Astrocyte (in vitro differentiated cells and primary cell): ENCODE measurements at regions not wholly inside any gene's neighbourhood (a gene's known extent, or its start where the extent isn't known, plus 50 kb on each side); places are given as distances from the start of the nearest gene placed in this dataset.

Experiments used
- DNase-seq: peaks from one replicate; pipeline ENCODE4 v3.0.0-alpha.2; 2010; ENCODE audit warnings: low read depth
- FAIRE-seq: peaks from 2 replicates; lab custom pipeline; 2011; peaks lifted over from hg19 to GRCh38; lab: Jason Lieb, UNC
- H2AFZ ChIP-seq: 2 replicates; pipeline ENCODE4 v1.6.0; 2012; ENCODE audit warnings: low read depth, low read length, inconsistent platforms
- H3K27ac ChIP-seq: 2 replicates; pipeline ENCODE4 v1.5.1; 2011; ENCODE audit warnings: low read depth, low read length, inconsistent platforms
- H3K27me3 ChIP-seq: 2 replicates; pipeline ENCODE4 v1.6.0; 2011; ENCODE audit warnings: low read length, inconsistent platforms; ENCODE audit not compliant: insufficient read depth
- H3K36me3 ChIP-seq: 2 replicates; pipeline ENCODE4 v1.5.1; 2011; ENCODE audit warnings: low read length, inconsistent platforms; ENCODE audit not compliant: insufficient read depth
- H3K4me1 ChIP-seq: 2 replicates; pipeline ENCODE4 v1.5.1; 2011; ENCODE audit warnings: low read length, inconsistent platforms; ENCODE audit not compliant: insufficient read depth
- H3K4me2 ChIP-seq: 2 replicates; pipeline ENCODE4 v1.6.0; 2012; ENCODE audit warnings: low read length, inconsistent platforms
- H3K4me3 ChIP-seq: 2 replicates; pipeline ENCODE4 v1.5.1; 2011; ENCODE audit warnings: low read depth, mild to moderate bottlenecking, low read length, inconsistent platforms; ENCODE audit not compliant: insufficient read depth
- H3K79me2 ChIP-seq: 2 replicates; pipeline ENCODE4 v1.6.0; 2012; ENCODE audit warnings: mild to moderate bottlenecking, low read length, inconsistent platforms; ENCODE audit not compliant: insufficient read depth
- H3K9ac ChIP-seq: 2 replicates; pipeline ENCODE4 v1.6.0; 2012; ENCODE audit warnings: mild to moderate bottlenecking, low read length, inconsistent platforms
- H3K9me3 ChIP-seq: 2 replicates; pipeline ENCODE4 v1.5.1; 2012; ENCODE audit warnings: low read depth, mild to moderate bottlenecking, low read length, inconsistent platforms; ENCODE audit not compliant: insufficient read depth
- H4K20me1 ChIP-seq: 2 replicates; pipeline ENCODE4 v1.6.0; 2012; ENCODE audit warnings: low read length, inconsistent platforms; ENCODE audit not compliant: insufficient read depth
- H3K27ac Mint-ChIP-seq: one replicate; pipeline ENCODE4 v1.8.0; 2021; ENCODE audit warnings: mild to moderate bottlenecking, mixed read lengths; ENCODE audit not compliant: unreplicated experiment
- H3K27me3 Mint-ChIP-seq: one replicate; pipeline ENCODE4 v1.8.0; 2021; ENCODE audit warnings: low read depth, mixed read lengths; ENCODE audit not compliant: unreplicated experiment
- H3K36me3 Mint-ChIP-seq: one replicate; pipeline ENCODE4 v1.8.0; 2021; ENCODE audit warnings: low read depth, mixed read lengths; ENCODE audit not compliant: unreplicated experiment
- H3K4me1 Mint-ChIP-seq: one replicate; pipeline ENCODE4 v1.8.0; 2021; ENCODE audit warnings: low read depth, mixed read lengths; ENCODE audit not compliant: unreplicated experiment
- H3K4me3 Mint-ChIP-seq: one replicate; pipeline ENCODE4 v1.8.0; 2021; ENCODE audit warnings: mild to moderate bottlenecking, moderate library complexity, mixed read lengths; ENCODE audit not compliant: unreplicated experiment
- H3K9me3 Mint-ChIP-seq: one replicate; pipeline ENCODE4 v1.8.0; 2021; ENCODE audit warnings: mild to moderate bottlenecking, mixed read lengths; ENCODE audit not compliant: unreplicated experiment
- EZH2 ChIP-seq: IDR thresholded peaks from 2 replicates; pipeline ENCODE4 v1.6.1; 2012; ENCODE audit warnings: mild to moderate bottlenecking, low read length, inconsistent platforms; ENCODE audit not compliant: insufficient read depth
- TF ChIP-seq, protein P1 (sequence below): IDR thresholded peaks from 2 replicates; pipeline ENCODE4 v1.5.1; 2011; ENCODE audit warnings: low read depth, mild to moderate bottlenecking, inconsistent platforms, low read length, moderate library complexity; ENCODE audit not compliant: insufficient read depth

DNA sequence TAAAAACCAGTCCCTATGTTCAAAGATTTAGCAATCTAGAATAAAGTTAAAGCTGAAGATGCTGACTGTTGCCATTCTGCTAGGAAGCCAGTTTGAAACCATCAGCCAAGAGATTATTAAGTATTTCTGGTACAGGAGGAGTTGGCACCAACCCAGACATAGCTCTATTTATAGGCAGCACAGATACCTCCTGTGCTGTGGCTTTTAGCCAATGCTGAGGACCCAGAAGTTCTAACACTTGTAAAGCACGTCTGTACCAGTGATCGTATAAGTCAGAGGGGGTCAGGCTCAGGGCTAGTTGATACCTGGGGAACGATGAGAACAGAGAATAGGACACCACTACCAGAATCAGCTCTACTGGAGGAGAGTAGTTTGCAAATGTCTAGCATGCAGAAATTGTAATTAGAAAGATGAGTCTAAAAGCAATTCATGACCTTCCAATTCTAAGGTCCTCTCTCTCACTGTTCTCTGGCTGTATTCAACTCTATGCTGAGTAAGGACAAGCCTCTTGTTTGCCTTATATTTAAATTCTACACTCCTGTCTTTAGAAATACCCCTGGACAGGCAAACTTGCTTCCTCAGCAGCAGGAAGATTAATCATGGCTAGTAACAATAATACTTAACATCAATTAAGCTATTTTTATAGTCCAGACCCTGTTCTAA is 96.8 kb upstream of the PALMD start:
- DNase-seq (peak; percentile 63), FAIRE-seq (peak; percentile 60)
- H4K20me1 ChIP-seq, result no peaks in the 10 kb centered on the region
- H3K9me3 ChIP-seq, result no peaks in the 10 kb centered on the region
- no peaks in the 10 kb centered on the region for H3K36me3 Mint-ChIP-seq
- no peak overlapping the region for H2AFZ ChIP-seq
- H3K36me3 ChIP-seq, result no peaks in the 10 kb centered on the region
- H3K27ac ChIP-seq, result no peak overlapping the region
- no peak overlapping the region for H3K9ac ChIP-seq
- no peaks in the 10 kb centered on the region for H3K27me3 ChIP-seq
- TF ChIP-seq EZH2, result no peak
- TF ChIP-seq, protein P1, sequence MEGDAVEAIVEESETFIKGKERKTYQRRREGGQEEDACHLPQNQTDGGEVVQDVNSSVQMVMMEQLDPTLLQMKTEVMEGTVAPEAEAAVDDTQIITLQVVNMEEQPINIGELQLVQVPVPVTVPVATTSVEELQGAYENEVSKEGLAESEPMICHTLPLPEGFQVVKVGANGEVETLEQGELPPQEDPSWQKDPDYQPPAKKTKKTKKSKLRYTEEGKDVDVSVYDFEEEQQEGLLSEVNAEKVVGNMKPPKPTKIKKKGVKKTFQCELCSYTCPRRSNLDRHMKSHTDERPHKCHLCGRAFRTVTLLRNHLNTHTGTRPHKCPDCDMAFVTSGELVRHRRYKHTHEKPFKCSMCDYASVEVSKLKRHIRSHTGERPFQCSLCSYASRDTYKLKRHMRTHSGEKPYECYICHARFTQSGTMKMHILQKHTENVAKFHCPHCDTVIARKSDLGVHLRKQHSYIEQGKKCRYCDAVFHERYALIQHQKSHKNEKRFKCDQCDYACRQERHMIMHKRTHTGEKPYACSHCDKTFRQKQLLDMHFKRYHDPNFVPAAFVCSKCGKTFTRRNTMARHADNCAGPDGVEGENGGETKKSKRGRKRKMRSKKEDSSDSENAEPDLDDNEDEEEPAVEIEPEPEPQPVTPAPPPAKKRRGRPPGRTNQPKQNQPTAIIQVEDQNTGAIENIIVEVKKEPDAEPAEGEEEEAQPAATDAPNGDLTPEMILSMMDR, result no peak
- no peak overlapping the region for H3K4me2 ChIP-seq
- H3K9me3 Mint-ChIP-seq, result peaks cover 2% of the 10 kb centered on the region
- no peak overlapping the region for H3K4me3 Mint-ChIP-seq
- no peak overlapping the region for H3K4me3 ChIP-seq
- no peaks in the 10 kb centered on the region for H3K79me2 ChIP-seq
- peaks cover 5% of the 10 kb centered on the region for H3K4me1 ChIP-seq
- peak overlapping the region; percentile 42 for H3K27ac Mint-ChIP-seq
- H3K4me1 Mint-ChIP-seq, result peaks cover 24% of the 10 kb centered on the region
- H3K27me3 Mint-ChIP-seq, result no peaks in the 10 kb centered on the region

DNA sequence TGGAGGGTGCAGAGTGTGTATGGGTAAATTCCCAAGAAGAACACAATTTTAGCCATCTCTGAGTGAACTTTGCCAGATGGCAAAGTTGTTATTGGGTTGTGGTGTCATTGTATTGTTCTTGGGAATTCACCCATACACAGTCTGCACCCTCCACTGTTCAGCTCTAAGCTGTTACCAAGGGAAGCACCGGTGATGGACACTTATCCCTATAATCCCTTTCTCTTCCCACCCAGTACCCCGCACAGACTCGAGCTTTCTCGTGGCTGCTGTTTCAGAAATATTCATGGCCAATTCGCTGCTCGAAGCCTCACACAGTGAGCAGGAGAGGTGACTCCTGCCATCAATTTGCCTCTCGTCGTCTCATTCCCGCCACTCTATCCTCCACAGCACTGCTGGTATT is 95.7 kb upstream of the PALMD start:
- H3K9me3 Mint-ChIP-seq, result peaks cover 2% of the 10 kb centered on the region
- no peak overlapping the region for H3K4me3 Mint-ChIP-seq
- Histone ChIP-seq H3K4me1 (peaks cover 5% of the 10 kb centered on the region), H3K4me3 (no peak overlapping the region), H4K20me1 (no peaks in the 10 kb centered on the region), H3K36me3 (no peaks in the 10 kb centered on the region), H3K27me3 (no peaks in the 10 kb centered on the region), H3K9ac (no peak overlapping the region), H3K4me2 (no peak overlapping the region), H3K27ac (no peak overlapping the region), H3K9me3 (no peaks in the 10 kb centered on the region), H2AFZ (no peak overlapping the region), H3K79me2 (no peaks in the 10 kb centered on the region)
- H3K36me3 Mint-ChIP-seq, result no peaks in the 10 kb centered on the region
- DNase-seq, result no peak
- H3K4me1 Mint-ChIP-seq, result peaks cover 16% of the 10 kb centered on the region
- no peaks in the 10 kb centered on the region for H3K27me3 Mint-ChIP-seq
- FAIRE-seq, result no peak
- TF ChIP-seq, protein P1, result no peak
- no peak overlapping the region for H3K27ac Mint-ChIP-seq

DNA sequence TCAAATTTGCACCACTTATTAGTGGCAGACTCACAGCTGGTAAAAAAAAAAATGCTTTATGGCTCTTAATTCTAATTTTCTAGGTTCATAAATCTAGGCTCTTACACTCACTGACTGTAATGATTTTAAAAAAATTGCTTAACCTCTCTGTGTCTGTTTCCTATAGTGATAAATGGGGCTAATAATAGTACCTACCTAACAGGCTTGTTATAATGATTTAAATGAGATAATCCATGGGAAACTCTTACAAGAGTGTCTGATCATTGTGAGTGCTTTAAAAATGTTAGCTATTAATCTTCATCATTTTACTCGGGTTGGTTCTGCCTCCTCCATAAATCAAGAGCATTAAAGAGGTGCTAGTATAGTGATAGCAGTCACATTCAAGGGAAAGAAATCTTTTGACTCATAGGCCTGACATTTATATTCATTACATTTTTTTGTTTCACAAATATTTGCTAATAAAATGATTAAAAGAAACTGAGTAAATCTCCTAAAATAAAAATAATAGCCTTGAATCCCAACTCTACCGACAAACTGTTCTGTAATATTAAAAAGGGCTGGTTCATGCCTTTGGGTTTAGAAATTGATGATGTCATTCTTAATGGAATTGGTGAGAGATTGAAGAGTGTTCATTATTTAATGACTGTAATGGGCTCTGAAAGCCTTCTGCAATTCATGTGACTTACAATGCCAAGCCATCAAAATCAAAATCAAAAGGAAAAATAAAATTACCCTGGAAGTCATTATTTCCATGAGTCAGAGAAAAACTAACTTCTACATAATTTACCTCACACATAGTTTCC is 93.9 kb upstream of the PALMD start:
- no peak overlapping the region for H3K4me2 ChIP-seq
- peaks cover 5% of the 10 kb centered on the region for H3K4me1 ChIP-seq
- FAIRE-seq (no peak), DNase-seq (no peak)
- H4K20me1 ChIP-seq, result no peaks in the 10 kb centered on the region
- no peak for TF ChIP-seq EZH2
- TF ChIP-seq, protein P1, result no peak
- H3K9me3 ChIP-seq, result no peaks in the 10 kb centered on the region
- H2AFZ ChIP-seq, result no peak overlapping the region
- Mint-ChIP-seq H3K4me3 (no peak overlapping the region), H3K27me3 (no peaks in the 10 kb centered on the region), H3K9me3 (peaks cover 2% of the 10 kb centered on the region), H3K36me3 (no peaks in the 10 kb centered on the region), H3K27ac (no peak overlapping the region), H3K4me1 (peaks cover 12% of the 10 kb centered on the region)
- H3K4me3 ChIP-seq, result no peak overlapping the region
- no peaks in the 10 kb centered on the region for H3K36me3 ChIP-seq
- no peak overlapping the region for H3K9ac ChIP-seq
- H3K27ac ChIP-seq, result no peak overlapping the region
- H3K27me3 ChIP-seq, result no peaks in the 10 kb centered on the region
- H3K79me2 ChIP-seq, result no peaks in the 10 kb centered on the region
